K562 (cell line): ENCODE measurements at regions not wholly inside any gene's neighbourhood (a gene's known extent, or its start where the extent isn't known, plus 50 kb on each side); places are given as distances from the start of the nearest gene placed in this dataset.

Experiments
- ELF2 ChIP-seq: fragments of 250-450 bp; sonication (Bioruptor Pico); IDR thresholded peaks from 2 replicates; pipeline ENCODE4 v1.5.0; 2021; ENCODE audit warnings: mild to moderate bottlenecking
- EP300 ChIP-seq: IDR thresholded peaks from 2 replicates; pipeline ENCODE4 v1.6.1; 2012; ENCODE audit warnings: low read length, improper control_type of control experiment
- HNRNPUL1 ChIP-seq: fragments of 200-400 bp; formaldehyde crosslinking; IDR thresholded peaks from 2 replicates; pipeline ENCODE4 v1.6.1; 2017; ENCODE audit warnings: low read length
- KDM5B ChIP-seq: fragments of 200-600 bp; sonication (generic); IDR thresholded peaks from 2 replicates; pipeline ENCODE4 v1.6.1; 2012; ENCODE audit warnings: low read depth, mild to moderate bottlenecking, moderate library complexity, low read length, control low read depth, inconsistent platforms; ENCODE audit not compliant: insufficient replicate concordance
- PKNOX1 ChIP-seq: fragments of 450-650 bp; IDR thresholded peaks from 2 replicates; pipeline ENCODE4 v1.6.1; 2016
- TCF3 ChIP-seq: sonication (generic); formaldehyde crosslinking; IDR thresholded peaks from 2 replicates; pipeline ENCODE4 v1.4.0; 2020; ENCODE audit warnings: mild to moderate bottlenecking, missing genetic modification reagents
- ZNF239 ChIP-seq: fragments of 250-450 bp; sonication (Bioruptor Pico); IDR thresholded peaks from 2 replicates; pipeline ENCODE4 v1.4.0; 2020; ENCODE audit warnings: mild to moderate bottlenecking
- ZNF408 ChIP-seq: fragments of 250-450 bp; sonication (Bioruptor Pico); IDR thresholded peaks from 2 replicates; pipeline ENCODE4 v1.4.0; 2020; ENCODE audit warnings: low read depth, mild to moderate bottlenecking, moderate library complexity
- TF ChIP-seq, protein P1 (sequence below): fragments of 250-450 bp; sonication (Bioruptor Pico); IDR thresholded peaks from 2 replicates; pipeline ENCODE4 v1.4.0; 2020; ENCODE audit warnings: mild to moderate bottlenecking, moderate library complexity, borderline replicate concordance

GRCh38 chr9:78938821-78939220, 632.9 kb upstream of the TLE4 start (continued):
- TF ChIP-seq PKNOX1 (no peak), TCF3 (CRISPR knock-in tag) (no peak), ZNF239 (no peak), KDM5B (no peak), HNRNPUL1 (no peak), EP300 (no peak), ZNF408 (CRISPR knock-in tag) (no peak), ELF2 (no peak)
- TF ChIP-seq, protein P1, sequence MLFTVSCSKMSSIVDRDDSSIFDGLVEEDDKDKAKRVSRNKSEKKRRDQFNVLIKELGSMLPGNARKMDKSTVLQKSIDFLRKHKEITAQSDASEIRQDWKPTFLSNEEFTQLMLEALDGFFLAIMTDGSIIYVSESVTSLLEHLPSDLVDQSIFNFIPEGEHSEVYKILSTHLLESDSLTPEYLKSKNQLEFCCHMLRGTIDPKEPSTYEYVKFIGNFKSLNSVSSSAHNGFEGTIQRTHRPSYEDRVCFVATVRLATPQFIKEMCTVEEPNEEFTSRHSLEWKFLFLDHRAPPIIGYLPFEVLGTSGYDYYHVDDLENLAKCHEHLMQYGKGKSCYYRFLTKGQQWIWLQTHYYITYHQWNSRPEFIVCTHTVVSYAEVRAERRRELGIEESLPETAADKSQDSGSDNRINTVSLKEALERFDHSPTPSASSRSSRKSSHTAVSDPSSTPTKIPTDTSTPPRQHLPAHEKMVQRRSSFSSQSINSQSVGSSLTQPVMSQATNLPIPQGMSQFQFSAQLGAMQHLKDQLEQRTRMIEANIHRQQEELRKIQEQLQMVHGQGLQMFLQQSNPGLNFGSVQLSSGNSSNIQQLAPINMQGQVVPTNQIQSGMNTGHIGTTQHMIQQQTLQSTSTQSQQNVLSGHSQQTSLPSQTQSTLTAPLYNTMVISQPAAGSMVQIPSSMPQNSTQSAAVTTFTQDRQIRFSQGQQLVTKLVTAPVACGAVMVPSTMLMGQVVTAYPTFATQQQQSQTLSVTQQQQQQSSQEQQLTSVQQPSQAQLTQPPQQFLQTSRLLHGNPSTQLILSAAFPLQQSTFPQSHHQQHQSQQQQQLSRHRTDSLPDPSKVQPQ (CRISPR knock-in tag) = no peak
- TF ChIP-seq, all 486 proteins: peak for 0
